Lower lobe of right lung (tissue), 2 donors: ENCODE measurements at regions not wholly inside any gene's neighbourhood (a gene's known extent, or its start where the extent isn't known, plus 50 kb on each side); places are given as distances from the start of the nearest gene placed in this dataset.

Experiments used
- ATAC-seq, 2 donors: fragments of 200-7000 bp; cut with Tn5 transposase; one replicate each; pipeline ENCODE4 v1.9.1; 2020 to 2022; ENCODE audit warnings: mild to moderate bottlenecking in 2 of 2, moderate library complexity in 2 of 2
- DNase-seq: peaks from one replicate; pipeline ENCODE4 v3.0.0-alpha.2; 2020
- H3K27ac ChIP-seq: fragments of 200-600 bp; one replicate; pipeline ENCODE4 v1.8.0; 2022
- H3K27me3 ChIP-seq: fragments of 200-600 bp; one replicate; pipeline ENCODE4 v1.8.0; 2022; ENCODE audit warnings: low read depth
- H3K36me3 ChIP-seq: fragments of 200-600 bp; one replicate; pipeline ENCODE4 v1.8.0; 2022; ENCODE audit warnings: mild to moderate bottlenecking
- H3K4me1 ChIP-seq: fragments of 200-600 bp; one replicate; pipeline ENCODE4 v1.8.0; 2022
- H3K4me3 ChIP-seq: fragments of 200-600 bp; one replicate; pipeline ENCODE4 v1.8.0; 2022; ENCODE audit warnings: mild to moderate bottlenecking
- H3K9me3 ChIP-seq: fragments of 200-600 bp; one replicate; pipeline ENCODE4 v1.8.0; 2022
- CTCF ChIP-seq: fragments of 200-600 bp; IDR thresholded peaks from one replicate; pipeline ENCODE4 v1.8.0; 2022; ENCODE audit warnings: antibody characterized with exemption, mild to moderate bottlenecking
- intact Hi-C: fragments of 100-400 bp; cut with DNase I; formaldehyde crosslinking; loops from one replicate; pipeline ENCODE4 v1.11.0; 2022
- donor health status: DM: no; HTN: yes; CAD: no; lungs with severe emphysema.

- no peak overlapping the region for H3K27ac ChIP-seq
These were observed 152.6 kb upstream of the HAND2 start for GRCh38 chr4:173682609-173683008.

GRCh38 chr4:173680278-173680677 lies 150.2 kb upstream of the HAND2 start:
- ATAC-seq (no peak), DNase-seq (no peak)
- H3K27me3 ChIP-seq, result no peaks in the 10 kb centered on the region
- H3K4me3 ChIP-seq, result no peak overlapping the region
- TF ChIP-seq CTCF, result no peak
- H3K36me3 ChIP-seq, result no peaks in the 10 kb centered on the region
- no peak overlapping the region for H3K27ac ChIP-seq
- no peaks in the 10 kb centered on the region for H3K4me1 ChIP-seq
- H3K9me3 ChIP-seq, result no peaks in the 10 kb centered on the region
- intact Hi-C loops, result no loop called here

More at GRCh38 chr4:173682609-173683008, 152.6 kb upstream of the HAND2 start:
- no peaks in the 10 kb centered on the region for H3K27me3 ChIP-seq
- no peaks in the 10 kb centered on the region for H3K36me3 ChIP-seq
- no peak overlapping the region for H3K4me3 ChIP-seq
- no peaks in the 10 kb centered on the region for H3K9me3 ChIP-seq
- H3K4me1 ChIP-seq, result no peaks in the 10 kb centered on the region
- DNase-seq (no peak), ATAC-seq (no peak)
- TF ChIP-seq CTCF, result no peak
- intact Hi-C loops, result no loop called here

GRCh38 chr4:173675446-173675845 lies 145.4 kb upstream of the HAND2 start:
- H3K36me3 ChIP-seq, result no peaks in the 10 kb centered on the region
- no peak for ATAC-seq
- no peaks in the 10 kb centered on the region for H3K27me3 ChIP-seq
- no peak overlapping the region for H3K27ac ChIP-seq
- H3K4me1 ChIP-seq, result no peaks in the 10 kb centered on the region
- TF ChIP-seq CTCF, result no peak
- no peak for DNase-seq
- no peak overlapping the region for H3K4me3 ChIP-seq
- intact Hi-C loops, result no loop called here
- no peaks in the 10 kb centered on the region for H3K9me3 ChIP-seq

- H3K9me3 ChIP-seq, result no peaks in the 10 kb centered on the region
- no peak for ATAC-seq
- intact Hi-C loops, result no loop called here
These were observed 139.6 kb upstream of the HAND2 start for GRCh38 chr4:173669460-173670179.

GRCh38 chr4:173661001-173661400 lies 131.0 kb upstream of the HAND2 start:
- ATAC-seq (no peak), DNase-seq (no peak)
- Histone ChIP-seq H3K36me3 (no peaks in the 10 kb centered on the region), H3K9me3 (no peaks in the 10 kb centered on the region), H3K4me3 (no peak overlapping the region), H3K27me3 (no peaks in the 10 kb centered on the region), H3K27ac (no peak overlapping the region), H3K4me1 (no peaks in the 10 kb centered on the region)
- TF ChIP-seq CTCF, result no peak
- intact Hi-C loops, result no loop called here

More at GRCh38 chr4:173669460-173670179, 139.6 kb upstream of the HAND2 start:
- no peak for TF ChIP-seq CTCF
- H3K27me3 ChIP-seq, result no peaks in the 10 kb centered on the region
- H3K4me1 ChIP-seq, result no peaks in the 10 kb centered on the region
- H3K27ac ChIP-seq, result no peak overlapping the region
- no peaks in the 10 kb centered on the region for H3K36me3 ChIP-seq
- H3K4me3 ChIP-seq, result no peak overlapping the region
- no peak for DNase-seq
